C4-2B (cell line): ENCODE measurements at regions not wholly inside any gene's neighbourhood (a gene's known extent, or its start where the extent isn't known, plus 50 kb on each side); places are given as distances from the start of the nearest gene placed in this dataset.

ENCODE experiments used
- H3K27ac ChIP-seq: fragments of 450-650 bp; 2 replicates; pipeline ENCODE4 v1.5.1; 2017
- ZFX ChIP-seq: fragments of 450-650 bp; IDR thresholded peaks from 2 replicates; pipeline ENCODE4 v1.6.1; 2017
- TF ChIP-seq, protein P1 (sequence below): fragments of 450-650 bp; conservative IDR thresholded peaks from 2 replicates; pipeline ENCODE4 v1.5.1; 2017; ENCODE audit warnings: mild to moderate bottlenecking

DNA sequence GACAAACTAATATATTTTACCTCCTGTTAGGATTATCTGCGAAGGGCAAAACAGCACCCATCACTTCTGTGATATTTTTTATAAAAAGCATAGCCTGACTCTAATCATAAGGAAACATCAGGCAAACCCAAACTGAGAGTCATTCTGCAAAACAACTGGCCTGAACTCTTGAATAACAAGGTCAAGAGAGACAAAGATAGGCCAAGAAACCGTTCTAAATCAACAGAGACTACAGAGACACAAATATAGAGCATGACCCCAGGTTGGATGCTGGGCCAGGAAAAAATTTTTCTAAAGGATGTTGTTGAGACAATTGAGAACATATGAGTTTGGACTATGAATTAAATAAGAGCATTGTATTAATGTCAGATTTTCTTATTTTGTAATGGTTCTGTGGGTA, 384.9 kb downstream of the NFIB start:
- no peak overlapping the region for H3K27ac ChIP-seq
- TF ChIP-seq, protein P1, sequence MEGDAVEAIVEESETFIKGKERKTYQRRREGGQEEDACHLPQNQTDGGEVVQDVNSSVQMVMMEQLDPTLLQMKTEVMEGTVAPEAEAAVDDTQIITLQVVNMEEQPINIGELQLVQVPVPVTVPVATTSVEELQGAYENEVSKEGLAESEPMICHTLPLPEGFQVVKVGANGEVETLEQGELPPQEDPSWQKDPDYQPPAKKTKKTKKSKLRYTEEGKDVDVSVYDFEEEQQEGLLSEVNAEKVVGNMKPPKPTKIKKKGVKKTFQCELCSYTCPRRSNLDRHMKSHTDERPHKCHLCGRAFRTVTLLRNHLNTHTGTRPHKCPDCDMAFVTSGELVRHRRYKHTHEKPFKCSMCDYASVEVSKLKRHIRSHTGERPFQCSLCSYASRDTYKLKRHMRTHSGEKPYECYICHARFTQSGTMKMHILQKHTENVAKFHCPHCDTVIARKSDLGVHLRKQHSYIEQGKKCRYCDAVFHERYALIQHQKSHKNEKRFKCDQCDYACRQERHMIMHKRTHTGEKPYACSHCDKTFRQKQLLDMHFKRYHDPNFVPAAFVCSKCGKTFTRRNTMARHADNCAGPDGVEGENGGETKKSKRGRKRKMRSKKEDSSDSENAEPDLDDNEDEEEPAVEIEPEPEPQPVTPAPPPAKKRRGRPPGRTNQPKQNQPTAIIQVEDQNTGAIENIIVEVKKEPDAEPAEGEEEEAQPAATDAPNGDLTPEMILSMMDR = no peak
- TF ChIP-seq ZFX = no peak

DNA sequence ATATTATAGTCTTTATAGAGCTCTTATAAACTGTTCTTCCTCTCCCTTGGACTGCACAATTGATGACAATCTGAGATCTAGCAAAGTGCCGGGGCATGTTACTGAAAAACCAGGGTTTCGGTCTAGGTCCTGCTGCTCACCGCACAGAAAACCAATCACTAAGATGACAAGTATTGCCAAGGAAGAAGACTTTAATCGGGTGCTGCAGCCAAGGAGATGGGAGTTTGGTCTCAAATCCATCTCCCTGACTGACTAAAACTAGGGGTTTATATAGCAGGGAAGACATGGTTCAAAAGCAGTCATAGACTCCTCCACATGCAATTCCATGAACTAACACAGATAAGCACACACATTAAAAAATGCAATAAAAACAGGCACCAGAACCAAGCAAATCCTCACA, 390.6 kb downstream of the NFIB start:
- no peak overlapping the region for H3K27ac ChIP-seq
- no peak for TF ChIP-seq ZFX
- TF ChIP-seq, protein P1 = no peak

DNA sequence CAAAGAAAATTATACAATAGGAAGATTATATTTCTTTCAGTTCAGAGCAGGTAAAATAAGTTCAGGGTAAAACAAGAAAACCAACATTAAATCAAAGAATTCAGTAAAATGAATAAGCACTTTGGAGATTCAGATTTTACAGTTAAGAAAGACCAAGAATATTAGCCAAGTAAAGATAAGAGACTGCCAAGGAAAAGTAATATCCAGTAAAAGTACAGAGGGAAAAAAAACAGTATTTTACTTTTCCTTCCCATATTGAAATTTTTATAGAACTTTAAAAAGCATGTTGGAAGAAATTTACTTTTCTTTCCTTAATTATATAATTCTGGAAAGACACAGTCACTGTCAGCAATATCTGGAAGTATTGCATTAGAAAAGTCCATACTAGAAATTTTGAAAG, 393.4 kb downstream of the NFIB start:
- TF ChIP-seq, protein P1 = no peak
- no peak for TF ChIP-seq ZFX
- H3K27ac ChIP-seq = no peak overlapping the region

DNA sequence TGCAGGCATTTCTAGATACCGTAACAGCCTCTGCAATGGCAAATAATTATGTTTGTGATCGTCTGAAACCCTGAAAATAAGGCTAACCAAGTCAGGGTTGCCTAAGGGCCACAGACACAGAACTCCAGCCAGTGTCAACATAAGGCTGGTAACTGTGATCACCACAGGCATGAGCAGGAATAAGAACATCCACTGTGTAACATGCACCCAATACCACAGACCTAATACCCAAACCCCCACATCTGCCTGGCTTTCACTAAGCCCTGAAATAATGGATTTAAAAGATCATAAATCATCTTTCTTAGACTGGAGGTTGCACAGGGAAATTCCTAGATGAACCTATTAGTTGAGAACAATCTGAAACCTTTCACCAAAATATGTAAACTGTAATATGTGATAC, 394.5 kb downstream of the NFIB start:
- no peak overlapping the region for H3K27ac ChIP-seq
- TF ChIP-seq, protein P1 = no peak
- no peak for TF ChIP-seq ZFX

DNA sequence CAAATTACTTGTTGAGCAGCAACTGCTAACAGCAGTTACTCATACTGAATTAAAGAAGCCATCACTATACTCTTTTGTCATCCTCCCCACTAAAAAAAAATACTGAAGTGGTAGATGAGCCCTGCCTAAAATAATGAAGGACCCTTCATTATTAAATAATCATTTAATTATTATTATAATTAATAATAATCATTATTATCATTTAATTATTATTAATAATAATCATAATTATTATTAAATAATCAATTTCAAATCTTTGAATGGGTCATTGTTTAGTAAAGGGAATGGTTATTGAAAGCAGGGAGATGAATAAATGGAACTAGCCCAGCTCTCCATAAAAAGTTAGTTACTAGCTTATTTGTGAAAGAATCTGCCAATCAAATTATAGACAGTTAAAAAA, 396.4 kb downstream of the NFIB start:
- TF ChIP-seq, protein P1 = no peak
- TF ChIP-seq ZFX = no peak

DNA sequence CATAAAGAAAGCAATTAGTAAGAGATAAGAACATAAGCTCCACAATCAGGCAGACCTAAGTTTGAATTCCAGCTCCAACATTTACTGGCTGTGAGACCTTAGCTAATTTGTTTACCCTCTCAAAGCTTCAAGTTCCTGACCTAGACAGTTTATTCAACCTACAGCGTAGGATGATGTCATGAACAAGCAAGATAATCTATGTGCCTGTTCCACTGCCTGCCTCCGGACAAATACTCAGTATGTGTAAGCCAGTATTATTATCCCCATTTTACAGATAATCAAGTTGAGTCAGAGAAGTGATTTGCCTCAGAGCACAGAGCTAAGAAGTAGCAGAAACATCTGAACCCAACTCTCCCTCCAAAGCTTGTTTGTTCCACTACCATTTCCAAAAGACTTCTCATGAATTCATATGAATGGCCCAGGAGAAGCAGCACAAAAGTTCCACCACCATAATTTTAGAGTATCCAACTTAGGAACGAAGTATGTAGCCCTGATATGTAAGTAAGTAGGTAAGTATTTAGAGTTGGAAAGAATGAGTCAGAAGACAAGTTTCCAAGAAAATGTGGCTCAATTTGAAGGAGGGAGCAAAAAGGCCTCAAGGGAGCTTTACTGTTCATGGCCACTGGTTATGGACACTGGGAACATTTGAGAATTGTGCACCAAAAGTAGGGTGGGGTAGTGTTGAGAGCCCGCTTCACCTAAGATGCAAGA, 398.2 kb downstream of the NFIB start:
- TF ChIP-seq ZFX = no peak
- TF ChIP-seq, protein P1 = no peak
- H3K27ac ChIP-seq = no peak overlapping the region

More for the DNA sequence above, 396.4 kb downstream of the NFIB start:
- no peak overlapping the region for H3K27ac ChIP-seq

DNA sequence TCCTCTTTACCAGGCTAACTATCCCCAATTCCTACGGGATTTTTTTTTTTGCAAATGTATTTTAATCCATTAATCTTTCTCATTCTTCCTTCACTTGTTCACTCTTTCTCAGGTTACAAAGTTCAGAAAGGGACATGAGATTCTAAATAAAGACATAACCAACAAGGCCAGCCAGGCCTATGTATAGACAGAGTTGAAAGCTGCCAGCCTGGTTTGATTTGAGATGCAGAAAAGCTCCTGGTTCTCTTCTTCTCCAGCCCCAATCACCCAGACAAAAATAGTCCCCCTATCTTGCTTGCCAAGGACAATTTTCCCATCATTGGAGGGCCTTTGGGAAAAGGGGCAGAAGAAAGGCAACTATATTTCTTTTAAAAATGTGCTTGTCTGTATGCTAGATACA, 398.8 kb downstream of the NFIB start:
- H3K27ac ChIP-seq = no peak overlapping the region
- TF ChIP-seq, protein P1 = no peak
- no peak for TF ChIP-seq ZFX
